ENCODE measurements at regions not wholly inside any gene's neighbourhood (a gene's known extent, or its start where the extent isn't known, plus 50 kb on each side); places are given as distances from the start of the nearest gene placed in this dataset.

DNA sequence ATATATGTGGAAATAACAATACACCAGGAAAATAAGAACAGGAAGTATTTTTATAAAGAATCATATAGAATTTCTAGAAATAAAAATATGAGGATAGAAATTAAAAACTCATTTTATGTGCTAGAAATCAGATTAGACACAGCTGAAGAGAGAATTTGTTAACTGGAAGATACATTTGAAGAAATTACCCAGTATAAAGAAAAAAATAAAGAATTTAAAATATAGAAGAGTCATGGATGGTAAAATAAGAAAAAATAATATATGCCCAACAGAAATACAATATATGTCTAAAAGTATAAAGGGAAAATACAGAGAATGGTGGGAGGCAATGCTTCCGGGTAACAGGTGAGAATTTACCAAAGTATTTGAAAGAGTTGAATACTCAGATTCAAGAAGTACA, 539.9 kb downstream of the NR4A2 start:
- no peak for DNase-seq (ENCODE audit: low spot score)

GRCh38 chr2:155770516-155770915, 562.0 kb downstream of the NR4A2 start:
- no peak for DNase-seq (ENCODE audit: low spot score)

- no peak for DNase-seq (ENCODE audit: low spot score)
Measured at GRCh38 chr2:155766342-155767115, 566.0 kb downstream of the NR4A2 start.

- no peak for DNase-seq (ENCODE audit: low spot score)
Measured at GRCh38 chr2:155755481-155755880, 577.0 kb downstream of the NR4A2 start.

DNA sequence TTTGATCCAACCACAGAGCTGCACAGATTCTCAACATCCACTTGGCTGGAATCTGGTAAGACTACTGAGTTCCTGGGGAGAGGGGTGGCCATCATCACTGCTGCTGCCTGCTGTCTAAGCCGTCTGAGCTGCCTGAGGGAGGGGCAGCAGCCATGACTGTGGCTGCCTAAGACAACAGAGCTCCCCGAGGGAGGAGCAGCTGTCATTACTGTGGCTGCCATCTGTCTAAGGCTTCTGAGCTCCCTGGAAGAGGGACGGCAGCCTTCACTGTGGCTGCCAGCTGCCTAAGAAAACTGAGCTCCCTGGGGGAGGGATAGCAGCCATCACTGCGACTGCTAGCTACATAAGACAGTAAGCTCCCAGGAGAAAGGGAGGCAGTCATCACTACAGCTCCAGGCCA, 584.4 kb downstream of the NR4A2 start:
- DNase-seq (ENCODE audit: low spot score), result no peak

DNA sequence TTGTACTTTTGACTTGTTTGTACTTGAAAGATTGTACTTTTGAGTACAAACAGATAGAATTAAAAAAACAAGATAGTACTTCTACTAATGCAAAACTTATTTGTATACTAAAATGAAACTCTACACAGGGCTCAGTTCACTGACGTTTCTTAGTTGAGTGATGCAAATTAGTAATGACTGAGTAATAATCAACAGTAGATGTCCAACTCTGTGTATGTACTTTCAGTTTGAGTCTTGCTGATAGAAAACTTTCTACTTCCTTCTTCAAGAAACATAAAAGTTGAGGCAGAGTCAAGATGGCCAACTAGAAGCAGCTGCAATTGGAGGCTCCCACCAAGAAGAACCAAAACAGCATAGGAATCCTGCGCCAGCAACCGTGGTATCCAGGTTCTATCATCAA, 585.0 kb downstream of the NR4A2 start:
- no peak for DNase-seq (ENCODE audit: low spot score)

DNA sequence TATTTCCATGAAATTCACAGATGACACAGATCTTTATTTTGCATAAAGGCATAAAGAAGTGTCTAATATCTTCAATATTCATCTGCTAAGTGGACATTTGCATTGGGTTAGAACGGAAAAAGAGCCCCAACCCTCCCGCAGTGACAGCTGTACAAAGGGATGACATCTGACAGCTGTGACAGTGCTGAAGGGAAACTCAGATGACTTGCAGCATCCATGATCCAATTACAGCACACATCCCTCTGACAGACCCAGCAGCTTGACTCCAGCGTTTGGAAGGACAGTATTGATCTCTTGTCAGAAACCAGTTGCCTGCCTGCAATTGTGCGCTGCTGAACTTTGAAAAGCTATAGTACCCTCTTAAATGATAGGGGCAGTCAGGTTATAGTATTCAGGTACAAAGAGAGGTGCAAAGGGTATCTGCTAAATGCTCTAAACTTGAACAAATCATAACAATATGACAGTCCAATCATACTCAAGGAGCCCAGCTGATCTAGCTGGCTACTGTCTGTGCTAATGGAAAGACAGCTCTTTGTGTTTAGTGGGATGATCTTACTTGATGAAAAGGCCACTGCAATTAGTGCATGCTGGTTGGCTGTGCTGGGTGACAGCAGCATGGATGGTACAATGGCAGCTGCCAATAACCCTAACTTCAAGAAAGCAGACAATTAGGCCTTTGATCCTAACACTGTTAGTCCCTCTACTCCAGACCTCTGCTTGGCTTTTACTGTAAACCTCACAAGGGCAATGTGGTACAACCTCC, 599.2 kb downstream of the NR4A2 start:
- DNase-seq (ENCODE audit: low spot score), result no peak

- DNase-seq (ENCODE audit: low spot score), result no peak
Measured at GRCh38 chr2:155730804-155731203, 601.7 kb downstream of the NR4A2 start.

GRCh38 chr2:155727187-155727895, 605.2 kb downstream of the NR4A2 start:
- DNase-seq (ENCODE audit: low spot score), result no peak

- DNase-seq (ENCODE audit: low spot score), result no peak
Measured at GRCh38 chr2:155722290-155722689, 610.2 kb downstream of the NR4A2 start.

DNA sequence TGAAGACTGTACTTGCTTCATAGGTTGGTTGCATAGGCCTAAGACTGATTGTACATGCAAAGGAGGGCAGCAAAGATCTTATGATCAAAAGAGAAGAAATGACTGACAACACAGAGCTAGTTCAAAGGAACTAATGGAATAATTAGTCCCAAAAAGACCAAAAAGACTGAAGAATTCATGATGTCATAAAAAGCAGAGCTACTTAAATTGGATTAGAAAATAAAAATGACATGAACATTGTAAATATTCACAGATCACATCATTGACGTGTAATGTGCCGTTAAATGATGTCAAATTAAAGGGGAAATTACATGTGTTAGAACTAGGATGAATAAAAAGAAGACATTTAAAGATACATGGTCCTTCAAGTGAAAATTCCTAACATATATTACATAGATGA, 616.8 kb downstream of the NR4A2 start:
- DNase-seq (ENCODE audit: low spot score), result no peak

GRCh38 chr2:155714983-155715382, 617.5 kb downstream of the NR4A2 start:
- no peak for DNase-seq (ENCODE audit: low spot score)

GRCh38 chr2:155708071-155708470, 624.5 kb downstream of the NR4A2 start:
- DNase-seq (ENCODE audit: low spot score), result no peak

DNA sequence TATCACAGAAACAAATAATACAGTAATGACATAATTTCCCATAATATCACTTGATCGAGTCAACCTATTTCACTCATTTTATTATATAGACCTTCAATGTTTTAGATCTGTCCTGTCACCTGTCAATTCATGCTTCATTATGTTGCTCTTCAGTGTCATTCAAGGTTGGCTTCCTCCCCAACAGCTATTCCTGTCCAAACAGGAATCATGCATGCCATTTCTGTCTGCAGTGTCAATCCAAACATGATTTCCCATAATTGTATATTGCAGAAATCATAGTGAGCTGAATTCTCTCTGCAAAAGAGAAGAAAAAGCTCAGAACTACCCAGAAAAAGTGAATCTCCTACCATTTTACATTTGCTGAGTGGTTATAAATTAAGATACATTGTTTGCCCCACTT, 628.6 kb downstream of the NR4A2 start:
- no peak for DNase-seq (ENCODE audit: low spot score)

DNA sequence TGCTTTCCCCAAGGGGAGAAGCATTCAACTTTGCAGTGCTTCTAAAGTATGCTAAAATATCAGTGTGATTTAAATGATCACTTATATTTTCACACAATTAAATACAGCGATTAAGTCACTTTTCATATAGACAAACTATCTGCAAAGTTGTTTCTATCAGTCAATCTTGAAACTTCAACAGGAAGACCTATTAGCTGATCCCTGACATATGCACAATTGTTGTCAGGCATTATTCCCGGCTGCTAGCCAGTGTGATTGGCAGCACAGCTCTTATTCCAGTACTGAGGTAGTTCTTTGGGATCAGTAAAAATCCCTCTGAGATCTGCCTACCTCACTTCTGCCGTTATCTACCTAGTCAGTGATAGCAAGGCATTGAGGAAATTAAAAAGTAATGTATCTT, 629.5 kb downstream of the NR4A2 start:
- DNase-seq (ENCODE audit: low spot score), result no peak

DNA sequence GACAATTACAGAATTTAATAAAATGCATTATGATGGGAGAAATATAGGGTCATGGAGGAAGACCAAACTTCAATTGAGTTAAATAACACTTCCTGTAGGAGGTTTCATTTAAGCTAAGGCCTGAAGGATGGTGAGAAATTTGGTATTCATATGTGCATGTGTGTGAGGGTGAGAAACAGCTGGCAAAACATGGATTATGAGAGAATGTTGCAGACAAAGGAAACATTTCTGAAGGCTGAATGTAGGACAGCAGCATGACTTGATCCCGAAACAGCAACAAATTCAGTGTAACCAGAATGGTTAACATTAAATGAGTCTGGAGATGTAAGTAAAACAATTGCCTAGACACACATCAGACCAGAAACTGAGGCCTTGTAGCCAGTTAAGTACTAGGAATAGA, 630.8 kb downstream of the NR4A2 start:
- DNase-seq (ENCODE audit: low spot score), result no peak

DNA sequence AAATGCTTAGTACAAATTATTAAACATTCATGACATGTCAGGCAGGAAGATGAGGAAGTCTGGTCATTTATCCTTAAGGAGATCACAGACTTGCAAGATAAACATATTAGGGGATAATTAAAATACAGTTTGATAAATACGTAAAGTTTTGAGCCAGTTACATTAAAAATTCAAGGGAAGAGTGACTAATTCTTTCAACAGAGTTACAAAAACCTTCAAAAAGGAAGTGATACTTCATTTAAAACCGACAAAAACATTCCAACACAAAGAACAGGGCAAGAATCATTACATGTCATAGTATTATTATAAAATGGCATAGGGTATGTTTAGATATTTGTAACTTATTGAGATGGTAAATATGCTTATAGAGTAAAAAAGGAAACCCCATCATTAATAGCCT, 636.0 kb downstream of the NR4A2 start:
- no peak for DNase-seq (ENCODE audit: low spot score)

- no peak for DNase-seq (ENCODE audit: low spot score)
Measured at GRCh38 chr2:155695505-155695904, 637.0 kb downstream of the NR4A2 start.

DNA sequence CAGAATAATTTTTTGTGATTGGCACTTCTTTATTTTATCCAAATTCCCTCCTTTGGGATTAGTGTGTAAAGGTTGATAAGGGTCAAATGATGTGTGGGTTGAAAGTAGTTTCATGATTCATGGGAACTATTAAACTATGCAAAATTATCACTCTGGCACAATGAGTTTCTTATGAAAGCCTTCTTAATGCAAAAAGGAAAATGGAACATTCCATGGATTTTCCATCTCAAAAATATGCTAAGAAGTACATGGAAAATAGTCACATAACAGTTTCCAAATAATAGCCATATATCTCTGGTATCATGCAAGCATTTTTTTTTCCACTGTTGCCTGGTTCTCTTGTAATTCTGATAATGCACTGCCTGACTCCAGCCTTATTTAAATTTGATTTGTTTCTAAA, 639.7 kb downstream of the NR4A2 start:
- no peak for DNase-seq (ENCODE audit: low spot score)

DNA sequence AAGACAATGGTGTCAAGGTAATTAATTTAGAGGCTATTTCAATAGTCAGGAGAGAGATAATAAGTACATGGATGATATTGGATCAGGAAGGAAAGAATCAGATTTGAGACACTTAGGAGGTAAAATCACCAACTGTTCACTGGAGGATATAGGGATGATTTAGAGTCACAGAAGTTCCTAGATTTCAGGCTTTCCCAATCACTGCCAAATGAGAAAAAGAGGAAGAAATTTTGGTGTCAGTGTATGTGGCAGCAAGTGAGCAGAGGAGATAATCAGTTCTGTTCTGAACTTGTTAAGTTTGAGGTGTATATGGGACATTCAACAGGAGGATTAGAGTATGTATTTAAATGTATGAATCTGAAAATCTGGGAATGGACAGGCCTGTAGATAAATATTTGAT, 640.4 kb downstream of the NR4A2 start:
- DNase-seq (ENCODE audit: low spot score), result no peak

GRCh38 chr2:155690785-155691184, 641.7 kb downstream of the NR4A2 start:
- DNase-seq (ENCODE audit: low spot score), result no peak

GRCh38 chr2:155689791-155690190, 642.7 kb downstream of the NR4A2 start:
- DNase-seq (ENCODE audit: low spot score), result no peak

DNA sequence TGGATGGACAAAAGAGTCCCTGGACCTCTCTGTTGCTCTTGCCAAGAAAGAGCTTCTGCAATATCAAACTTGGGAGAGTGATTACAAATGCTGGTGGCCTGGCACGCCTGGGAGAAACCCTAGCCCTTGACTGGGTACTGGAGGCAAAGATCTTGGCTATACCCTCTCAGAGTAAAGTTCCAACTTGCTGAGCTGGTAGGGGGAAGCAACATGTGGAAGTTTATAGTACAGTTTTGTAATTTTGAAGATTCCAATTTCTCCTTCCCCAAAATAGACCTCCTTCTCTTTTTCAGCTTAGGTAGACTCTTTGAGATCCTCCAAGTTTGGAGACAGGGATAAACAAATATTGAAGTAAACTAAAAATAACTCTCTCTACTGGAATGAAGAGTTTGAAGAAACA, 645.3 kb downstream of the NR4A2 start:
- DNase-seq (ENCODE audit: low spot score), result no peak

Measured in activated CD4-positive, alpha-beta T cell treated with anti-CD3 and anti-CD28 coated beads, Interleukin-2, Interleukin-4, amounts not matched to agents 100 ng/mL and 50 ng/mL, durations not matched to agents 16 hours and 8 hours (primary cell).